Testis (tissue), 2 donors: ENCODE measurements at regions not wholly inside any gene's neighbourhood (a gene's known extent, or its start where the extent isn't known, plus 50 kb on each side); places are given as distances from the start of the nearest gene placed in this dataset.
"Not testable (repeated sequence)": the region's sequence is repeated elsewhere in the genome, so short reads cannot be mapped to it uniquely, and the experiment has no call there.

Experiments used
- DNase-seq: peaks from one replicate; pipeline ENCODE4 v3.0.0-alpha.2; 2019
- H3K27ac ChIP-seq, 2 donors: fragments of 200-600 bp; sonication (generic); one replicate each; pipeline ENCODE4 v1.5.1; 2019
- H3K27me3 ChIP-seq: fragments of 200-600 bp; sonication (generic); one replicate; pipeline ENCODE4 v1.5.1; 2019
- H3K36me3 ChIP-seq: fragments of 200-600 bp; sonication (generic); one replicate; pipeline ENCODE4 v1.5.1; 2017; ENCODE audit warnings: low read depth; ENCODE audit errors: missing control alignments
- H3K4me1 ChIP-seq: fragments of 200-600 bp; sonication (generic); one replicate; pipeline ENCODE4 v1.5.1; 2019
- H3K4me3 ChIP-seq, 2 donors: fragments of 200-600 bp; sonication (generic); one replicate each; pipeline ENCODE4 v1.5.1; 2017 to 2019
- H3K9me3 ChIP-seq: fragments of 200-600 bp; sonication (generic); one replicate; pipeline ENCODE4 v1.5.1; 2017
- WGBS, 2 donors: methylation state at CpG; one replicate each; pipeline ENCODE4 v1.1.5; 2018; 5-methylcytosine and 5-hydroxymethylcytosine counted together
- intact Hi-C: fragments of 100-400 bp; cut with DNase I; formaldehyde crosslinking; loops from one replicate; pipeline ENCODE4 v1.15.1; 2023; ENCODE audit warnings: low total_unique reads

GRCh38 chr21:10154178-10154577 is 367.2 kb upstream of the TPTE start:
- H3K27me3 ChIP-seq, H3K36me3 ChIP-seq, DNase-seq, intact Hi-C loops, H3K4me3 ChIP-seq, H3K4me1 ChIP-seq, H3K9me3 ChIP-seq, H3K27ac ChIP-seq: not testable (repeated sequence)
- 63 to 83% methylated on average over 1 to 3 of the region's 3 CpGs for WGBS, 2 donors
